CD4-positive, alpha-beta T cell treated with Interleukin-10 for 1 hour (primary cell): ENCODE measurements at regions not wholly inside any gene's neighbourhood (a gene's known extent, or its start where the extent isn't known, plus 50 kb on each side); places are given as distances from the start of the nearest gene placed in this dataset.

Experiments
- DNase-seq: peaks from one replicate; pipeline ENCODE4 v3.0.0-alpha.2; 2020

- DNase-seq = no peak
These were observed 85.8 kb upstream of the PRNP start for GRCh38 chr20:4600308-4601014.

GRCh38 chr20:4597215-4597614, 89.0 kb upstream of the PRNP start:
- no peak for DNase-seq

GRCh38 chr20:4593149-4593525, 93.1 kb upstream of the PRNP start:
- no peak for DNase-seq

GRCh38 chr20:4592316-4593148, 93.7 kb upstream of the PRNP start:
- DNase-seq = peak; percentile 46

GRCh38 chr20:4591975-4592315, 94.3 kb upstream of the PRNP start:
- DNase-seq = no peak

GRCh38 chr20:4585758-4586157, 100.5 kb upstream of the PRNP start:
- no peak for DNase-seq

- no peak for DNase-seq
These were observed 101.0 kb upstream of the PRNP start for GRCh38 chr20:4585104-4585753.

GRCh38 chr20:4584510-4584909, 101.7 kb upstream of the PRNP start:
- DNase-seq = no peak

GRCh38 chr20:4581838-4582237, 104.4 kb upstream of the PRNP start:
- DNase-seq = no peak

GRCh38 chr20:4578375-4578774, 107.9 kb upstream of the PRNP start:
- DNase-seq = no peak

- DNase-seq = no peak
These were observed 111.9 kb upstream of the PRNP start for GRCh38 chr20:4574356-4574690.

- DNase-seq = no peak
These were observed 112.5 kb upstream of the PRNP start for GRCh38 chr20:4573564-4574355.

GRCh38 chr20:4571759-4572531, 114.3 kb upstream of the PRNP start:
- DNase-seq = no peak

GRCh38 chr20:4569865-4570264, 116.4 kb upstream of the PRNP start:
- no peak for DNase-seq

GRCh38 chr20:4569092-4569491, 117.2 kb upstream of the PRNP start:
- DNase-seq = no peak

GRCh38 chr20:4568361-4568959, 117.8 kb upstream of the PRNP start:
- no peak for DNase-seq

GRCh38 chr20:4567170-4567569, 119.1 kb upstream of the PRNP start:
- no peak for DNase-seq

- DNase-seq = no peak
These were observed 122.7 kb upstream of the PRNP start for GRCh38 chr20:4563534-4563933.

- no peak for DNase-seq
These were observed 123.2 kb upstream of the PRNP start for GRCh38 chr20:4563031-4563430.

GRCh38 chr20:4560667-4561066, 125.6 kb upstream of the PRNP start:
- DNase-seq = no peak

- DNase-seq = no peak
These were observed 126.3 kb upstream of the PRNP start for GRCh38 chr20:4559906-4560305.

GRCh38 chr20:4559106-4559505, 127.2 kb upstream of the PRNP start:
- DNase-seq = no peak
